COLO829 (cell line): ENCODE measurements at regions not wholly inside any gene's neighbourhood (a gene's known extent, or its start where the extent isn't known, plus 50 kb on each side); places are given as distances from the start of the nearest gene placed in this dataset.

Experiments used
- DNase-seq: peaks from one replicate; pipeline ENCODE4 v3.0.0; 2012; ENCODE audit warnings: low spot score

DNA sequence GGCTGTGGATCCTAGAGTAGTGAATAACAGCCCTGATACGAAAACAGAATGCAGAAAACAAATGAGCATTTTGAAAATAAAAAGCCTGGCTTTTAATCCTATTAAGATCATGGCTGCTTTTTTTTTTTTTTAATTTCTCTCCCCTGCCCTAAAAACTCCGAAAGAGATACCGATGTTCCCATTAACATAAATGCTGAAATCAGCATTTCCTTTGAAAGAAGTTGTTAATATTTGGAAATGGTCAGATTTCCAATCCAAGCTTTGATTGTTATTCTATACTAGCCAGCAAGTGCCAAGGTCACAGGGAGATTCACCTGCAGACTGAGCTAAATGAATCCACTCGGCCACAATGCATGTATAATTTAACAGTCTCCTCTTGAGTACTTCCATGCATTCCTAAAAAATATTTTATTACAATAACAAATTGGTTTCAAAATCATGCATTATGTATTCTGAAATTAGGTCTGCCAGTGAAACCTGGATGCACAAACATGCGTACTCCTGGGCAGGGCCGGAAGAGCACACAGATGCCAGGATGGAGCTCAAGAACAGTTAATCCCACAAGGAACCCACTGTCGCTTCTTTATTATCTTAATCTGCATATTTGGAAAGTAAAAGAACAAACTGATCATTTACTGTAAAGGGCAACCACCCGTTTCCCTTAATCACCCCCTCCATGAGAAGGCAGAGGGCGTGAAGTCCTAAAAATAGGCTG lies 521.5 kb upstream of the ZFHX3 start:
- DNase-seq = no peak

DNA sequence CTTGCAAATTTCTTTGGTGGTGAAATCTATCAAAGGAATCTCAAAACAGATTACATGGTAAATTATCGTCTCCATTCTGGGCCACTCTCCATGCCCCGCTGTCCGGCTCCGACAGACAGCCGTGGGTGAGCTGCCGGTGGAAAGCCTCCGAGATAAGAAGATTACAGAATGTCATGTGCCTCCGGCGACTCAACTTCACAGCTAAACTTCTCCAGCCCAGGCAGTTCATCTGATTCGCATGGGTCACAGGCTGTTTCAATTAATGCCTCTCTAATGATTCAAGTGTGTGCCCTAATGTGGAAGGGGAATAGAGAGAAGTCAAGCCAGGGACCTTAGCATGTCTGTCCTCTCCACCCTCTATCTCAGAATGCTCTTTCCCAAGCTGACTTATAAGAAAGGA lies 520.8 kb upstream of the ZFHX3 start:
- no peak for DNase-seq

- no peak for DNase-seq
These were observed 518.0 kb upstream of the ZFHX3 start for GRCh38 chr16:73565925-73566324.

GRCh38 chr16:73565263-73565662 lies 517.3 kb upstream of the ZFHX3 start:
- no peak for DNase-seq

DNA sequence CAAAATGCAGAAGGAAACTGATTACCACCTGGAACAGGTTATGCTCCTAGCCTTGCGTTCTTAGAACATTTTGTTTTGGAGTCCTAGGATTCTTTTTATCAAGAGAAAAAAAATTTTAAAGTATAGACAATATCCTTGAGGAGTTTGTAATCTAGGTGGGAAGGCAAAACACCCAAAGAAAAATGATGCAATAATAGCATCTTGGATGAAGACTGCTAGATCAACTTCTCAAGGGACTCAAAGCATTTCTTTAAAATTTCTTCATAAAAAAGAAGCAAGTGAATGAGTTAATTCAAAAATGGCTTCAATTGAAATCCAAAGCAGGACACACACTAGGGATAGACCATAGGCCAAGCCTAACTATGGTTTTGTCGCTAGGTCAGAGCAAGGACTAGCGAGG lies 515.8 kb upstream of the ZFHX3 start:
- no peak for DNase-seq

DNA sequence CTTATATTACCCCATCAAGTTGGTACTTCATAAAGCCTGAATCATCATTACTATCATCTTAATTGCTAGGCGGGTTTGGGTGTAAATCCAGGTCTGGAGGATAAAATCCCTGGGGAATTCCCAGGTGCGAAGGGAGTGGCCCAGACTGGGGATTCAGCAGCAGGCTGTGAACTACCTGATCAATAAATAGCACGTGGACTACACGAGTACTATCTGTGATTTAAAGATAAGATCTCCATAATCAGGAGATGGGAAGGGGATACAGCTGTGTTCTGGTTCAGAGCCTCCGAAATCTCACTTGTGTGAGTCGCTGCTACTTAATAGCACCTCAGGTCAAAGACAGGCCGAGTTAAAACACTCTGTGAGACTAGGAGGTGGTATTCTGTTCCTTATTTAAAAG lies 512.6 kb upstream of the ZFHX3 start:
- no peak for DNase-seq

- DNase-seq = no peak
These were observed 510.3 kb upstream of the ZFHX3 start for GRCh38 chr16:73558219-73558618.

GRCh38 chr16:73553941-73554660 lies 506.2 kb upstream of the ZFHX3 start:
- no peak for DNase-seq

DNA sequence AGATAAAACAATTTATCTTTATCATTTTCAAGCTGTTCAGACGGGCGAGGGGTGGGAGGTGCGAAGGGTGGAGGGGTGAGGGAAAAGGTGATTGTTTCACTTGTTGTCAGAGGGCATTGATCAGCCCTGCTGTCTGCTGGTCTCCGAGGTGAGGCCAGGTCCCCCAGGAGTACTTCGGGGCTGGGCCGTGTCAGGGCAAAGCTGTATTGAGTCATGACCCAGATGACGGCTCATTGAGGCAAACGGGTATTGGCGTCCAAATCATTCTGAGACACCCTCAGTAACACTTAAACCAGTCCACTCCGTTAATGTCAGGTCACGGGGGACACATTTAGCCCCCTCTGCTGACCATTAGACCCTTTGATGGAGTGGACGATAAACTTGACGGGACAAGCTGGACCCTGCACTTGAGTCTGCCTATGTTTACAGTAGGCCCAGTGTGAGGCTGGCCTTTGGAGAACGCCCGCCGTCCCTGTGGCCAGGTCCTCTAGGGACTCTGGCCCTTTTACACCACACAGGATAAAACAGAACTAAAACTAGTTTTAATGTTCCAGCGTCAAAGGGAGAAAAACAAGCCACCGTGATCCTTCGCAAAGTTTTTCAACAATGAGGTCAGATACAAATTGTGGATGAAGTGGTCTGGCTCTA lies 502.2 kb upstream of the ZFHX3 start:
- DNase-seq = no peak

DNA sequence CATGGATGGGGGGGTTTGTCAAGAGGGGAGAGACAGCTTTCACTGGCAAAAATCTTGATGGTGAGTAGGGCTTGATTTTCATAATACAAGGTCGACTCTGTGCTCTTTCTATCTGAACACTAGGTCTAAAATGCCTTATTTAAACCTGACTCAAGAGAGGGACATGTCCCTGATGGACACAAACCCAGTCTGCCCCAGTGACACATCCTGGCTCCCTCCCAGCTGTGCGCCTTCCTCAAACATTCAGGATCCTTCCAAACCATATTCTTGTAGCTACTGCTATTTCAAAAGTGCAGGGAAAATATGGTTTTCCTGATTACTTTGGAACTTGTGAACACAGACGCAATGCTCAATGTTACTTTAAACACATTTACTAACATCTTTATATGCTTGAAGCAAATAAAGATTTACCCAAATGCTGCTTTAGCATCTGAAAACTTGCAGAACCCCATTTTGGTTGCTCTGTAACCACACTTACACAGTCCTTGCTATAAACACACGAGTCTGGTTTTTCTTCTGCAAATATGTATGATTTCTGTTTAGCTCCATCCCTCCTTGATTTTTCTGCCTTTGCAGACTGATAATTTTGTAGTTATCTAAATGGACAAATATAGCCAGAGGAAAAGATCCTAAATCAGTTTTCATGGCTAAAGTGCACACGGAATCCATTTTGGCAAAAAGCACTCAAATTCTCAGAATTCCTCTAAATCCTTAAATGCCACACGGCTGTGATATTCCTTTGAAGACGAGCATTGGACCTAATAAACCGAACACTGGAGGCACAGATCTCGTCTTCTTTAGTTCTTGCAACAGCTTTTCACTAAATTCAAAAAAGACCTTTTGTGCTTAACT lies 499.9 kb upstream of the ZFHX3 start:
- no peak for DNase-seq

DNA sequence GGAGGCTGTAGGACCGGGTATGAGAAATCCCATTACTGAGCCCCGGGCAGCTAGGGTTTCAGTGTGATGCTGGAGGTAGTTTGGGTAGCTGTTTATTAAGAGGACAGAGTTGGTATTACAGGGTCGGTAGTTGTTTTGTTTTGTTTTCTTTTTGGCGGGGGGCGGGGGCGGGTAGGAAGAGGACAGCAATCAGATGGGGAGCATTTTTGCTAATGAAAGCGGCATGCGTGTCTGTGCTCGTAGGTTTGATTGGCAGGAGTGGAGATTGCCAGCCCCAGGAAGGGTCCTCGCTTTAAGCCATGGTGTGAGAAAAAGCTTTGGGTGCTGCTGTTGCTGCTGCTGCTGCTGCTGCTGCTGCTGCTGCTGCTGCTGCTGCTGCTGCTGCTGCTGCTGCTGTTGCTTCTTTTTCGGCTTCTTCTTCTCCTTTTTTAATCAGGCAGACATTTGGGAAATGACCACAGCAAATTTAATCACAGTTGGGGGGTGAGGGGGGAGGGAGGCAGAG lies 498.5 kb upstream of the ZFHX3 start:
- no peak for DNase-seq

GRCh38 chr16:73545755-73546154 lies 497.8 kb upstream of the ZFHX3 start:
- no peak for DNase-seq

DNA sequence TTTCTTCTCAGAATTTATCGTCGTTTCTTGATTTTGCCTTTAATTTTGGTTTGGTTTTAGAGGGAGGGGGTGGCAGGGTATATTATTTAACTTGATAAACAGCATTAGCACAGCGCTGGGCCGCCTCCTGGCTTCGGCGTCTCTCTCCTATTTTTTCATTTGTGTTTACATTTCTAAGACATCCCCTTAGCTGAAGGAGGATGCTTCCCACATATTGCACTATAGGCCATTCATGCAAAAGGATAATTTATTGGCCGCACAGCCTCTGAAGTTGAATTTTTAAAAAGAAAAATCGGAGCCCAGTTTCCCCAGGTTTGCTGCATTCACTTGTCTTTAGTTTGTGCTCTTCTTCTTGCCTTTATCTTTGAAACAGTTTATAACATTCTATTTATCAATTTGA lies 497.4 kb upstream of the ZFHX3 start:
- no peak for DNase-seq

- no peak for DNase-seq
These were observed 496.9 kb upstream of the ZFHX3 start for GRCh38 chr16:73544826-73545225.

DNA sequence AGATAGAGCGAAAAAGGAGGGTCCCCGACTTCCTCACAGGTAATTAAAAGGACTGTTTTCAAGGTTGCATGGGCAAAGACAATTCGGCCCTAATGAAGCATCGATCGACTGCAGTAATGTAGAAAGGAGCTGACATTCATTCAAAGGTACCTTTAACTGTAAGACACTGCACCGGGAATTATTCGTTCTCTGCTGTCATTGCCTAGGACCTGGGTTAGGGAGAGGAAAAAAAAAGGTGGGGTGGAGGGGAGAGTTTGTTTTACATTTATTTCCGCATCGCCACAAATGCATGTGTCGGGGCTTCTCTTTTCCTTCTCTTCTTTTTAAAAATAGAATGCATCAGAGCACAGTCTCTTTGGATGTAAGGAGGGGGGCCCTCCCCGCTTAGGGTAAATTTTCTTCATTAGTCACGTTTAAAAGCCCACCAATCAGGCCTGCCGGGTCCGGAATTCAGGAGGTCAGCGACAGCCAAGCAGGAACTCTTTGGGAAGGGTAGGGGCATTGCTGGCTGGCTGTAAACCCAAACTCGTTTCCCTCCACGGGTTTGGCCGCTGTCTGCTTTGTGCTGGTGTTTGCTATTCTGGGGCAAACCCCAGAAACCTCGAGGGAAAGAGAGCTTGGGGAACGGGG lies 496.2 kb upstream of the ZFHX3 start:
- no peak for DNase-seq

DNA sequence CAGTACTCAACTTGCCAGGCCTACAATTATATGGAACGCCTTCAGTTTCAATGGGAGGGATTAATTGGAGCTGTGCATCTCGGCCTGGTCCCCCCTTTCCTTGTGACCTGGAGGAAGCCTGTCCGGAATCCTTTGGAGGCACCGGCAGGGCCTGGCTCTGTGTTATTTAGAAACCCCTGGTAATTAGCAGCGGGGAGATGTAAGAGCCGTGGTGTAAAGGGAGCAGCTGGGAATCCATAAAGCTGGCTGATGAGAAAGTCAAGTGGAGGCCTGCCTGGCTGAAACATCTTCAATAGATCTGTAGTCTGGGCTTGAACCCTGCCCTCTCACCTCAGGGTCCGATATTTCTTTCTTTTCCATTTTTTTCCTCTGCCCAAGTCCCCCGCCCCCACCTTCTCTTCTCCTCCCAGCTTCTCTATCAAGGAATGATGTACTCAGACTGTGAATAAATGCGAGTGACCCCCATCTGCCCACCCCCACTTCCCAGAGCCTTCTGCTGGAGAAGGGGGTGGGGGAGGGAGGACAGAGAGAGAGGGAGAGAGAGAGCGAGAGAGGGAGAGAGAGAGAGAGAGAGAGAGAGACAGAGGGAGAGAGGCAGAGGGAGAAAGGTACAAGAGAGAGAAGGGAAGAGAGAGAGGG lies 495.5 kb upstream of the ZFHX3 start:
- no peak for DNase-seq

DNA sequence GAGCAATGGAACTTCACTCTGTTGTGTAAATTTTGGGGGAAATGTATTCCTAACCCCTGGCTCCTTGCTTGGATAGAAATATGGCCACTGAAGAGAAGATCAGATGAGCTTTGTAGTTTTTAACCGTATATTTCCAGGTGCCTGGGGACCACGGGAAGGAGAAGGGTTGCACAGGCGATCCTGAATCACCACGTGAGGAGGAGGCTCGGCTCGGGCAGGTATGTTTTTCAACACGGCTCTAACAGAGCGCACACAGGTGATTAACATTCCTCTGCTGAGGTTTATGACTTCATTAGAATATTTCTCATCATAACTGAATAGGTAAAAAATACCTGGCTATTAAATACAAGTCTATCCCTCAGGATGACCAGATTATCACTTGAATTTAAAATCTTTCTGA lies 495.0 kb upstream of the ZFHX3 start:
- DNase-seq = no peak

- DNase-seq = no peak
These were observed 490.0 kb upstream of the ZFHX3 start for GRCh38 chr16:73537921-73538320.

- DNase-seq = no peak
These were observed 489.0 kb upstream of the ZFHX3 start for GRCh38 chr16:73536931-73537330.

- no peak for DNase-seq
These were observed 483.1 kb upstream of the ZFHX3 start for GRCh38 chr16:73531021-73531420.

DNA sequence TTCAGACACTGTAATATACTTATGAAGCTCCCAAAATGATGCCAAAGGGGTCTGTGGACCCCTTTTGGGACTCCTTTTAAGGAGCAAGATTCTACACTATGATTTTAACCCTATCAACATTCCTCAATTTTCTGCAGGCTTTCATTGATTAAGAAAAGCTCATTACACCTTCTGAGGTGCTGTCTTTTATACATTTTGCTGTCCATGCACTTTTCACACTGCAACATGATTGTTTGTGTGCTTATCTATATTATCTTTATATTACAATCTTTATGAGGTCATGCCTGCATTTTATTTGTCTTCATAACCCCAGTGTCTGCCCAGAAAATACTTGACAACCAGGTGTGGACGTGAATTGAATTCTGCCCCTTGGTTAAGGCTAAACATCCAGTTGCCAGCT lies 482.6 kb upstream of the ZFHX3 start:
- no peak for DNase-seq
